Body of pancreas (tissue), 4 donors: ENCODE measurements at regions not wholly inside any gene's neighbourhood (a gene's known extent, or its start where the extent isn't known, plus 50 kb on each side); places are given as distances from the start of the nearest gene placed in this dataset.

ENCODE experiments used
- ATAC-seq: fragments of 150-250 bp; one replicate; pipeline ENCODE4 v1.9.1; 2016
- DNase-seq, 4 donors: peaks; one replicate each; pipeline ENCODE4 v3.0.0-alpha.2; 2019
- H3K27ac ChIP-seq, 4 donors: fragments of 200-600 bp; sonication (generic); 1 replicate in 3 of 4; 2 replicates in 1 of 4; pipeline versions ENCODE4 v1.5.1 to v1.6.1; 2016 to 2019; ENCODE audit warnings: mild to moderate bottlenecking in 1 of 4, mixed read lengths in 1 of 4, moderate library complexity in 1 of 4
- H3K27me3 ChIP-seq, 2 donors: fragments of 200-600 bp; sonication (generic); one replicate each; pipeline ENCODE4 v1.6.0; 2016; ENCODE audit warnings: mild to moderate bottlenecking in 1 of 2
- H3K36me3 ChIP-seq, 2 donors: fragments of 200-600 bp; sonication (generic); replicated peaks in 1 of 2; 2 replicates each; pipeline ENCODE4 v1.5.1; 2016; ENCODE audit warnings: low read depth in 2 of 2; ENCODE audit not compliant: insufficient read depth in 1 of 2
- H3K4me1 ChIP-seq: fragments of 200-600 bp; sonication (generic); one replicate; pipeline ENCODE4 v1.6.0; 2016
- H3K4me3 ChIP-seq, 2 donors: fragments of 200-600 bp; sonication (generic); 1 replicate in 1 of 2; 2 replicates in 1 of 2; pipeline ENCODE4 v1.5.1; 2016 to 2019
- H3K9me3 ChIP-seq, 3 donors: fragments of 200-600 bp; sonication (generic); 1 replicate in 2 of 3; 2 replicates in 1 of 3; pipeline ENCODE4 v1.5.1; 2016
- POLR2A ChIP-seq, 3 donors: fragments of 450-650 bp; IDR thresholded peaks; one replicate each; pipeline ENCODE4 v1.6.1; 2016; ENCODE audit warnings: antibody characterized with exemption in 3 of 3, mild to moderate bottlenecking in 2 of 3
- WGBS, 2 donors: methylation state at CpG; one replicate each; pipeline ENCODE4 v1.1.5; 2017; 5-methylcytosine and 5-hydroxymethylcytosine counted together
- intact Hi-C: fragments of 100-400 bp; cut with DNase I; formaldehyde crosslinking; loops from one replicate; pipeline ENCODE4 v1.15.1; 2023
- TF ChIP-seq, protein P1 (sequence below), 7 experiments: fragments of 450-650 bp in 4 of 7; fragments of 200-600 bp in 3 of 7; sonication (generic) in 3 of 7; IDR thresholded peaks; one replicate each; pipeline ENCODE4 v1.5.1; 2016 to 2019; ENCODE audit warnings: antibody characterized with exemption in 7 of 7

DNA sequence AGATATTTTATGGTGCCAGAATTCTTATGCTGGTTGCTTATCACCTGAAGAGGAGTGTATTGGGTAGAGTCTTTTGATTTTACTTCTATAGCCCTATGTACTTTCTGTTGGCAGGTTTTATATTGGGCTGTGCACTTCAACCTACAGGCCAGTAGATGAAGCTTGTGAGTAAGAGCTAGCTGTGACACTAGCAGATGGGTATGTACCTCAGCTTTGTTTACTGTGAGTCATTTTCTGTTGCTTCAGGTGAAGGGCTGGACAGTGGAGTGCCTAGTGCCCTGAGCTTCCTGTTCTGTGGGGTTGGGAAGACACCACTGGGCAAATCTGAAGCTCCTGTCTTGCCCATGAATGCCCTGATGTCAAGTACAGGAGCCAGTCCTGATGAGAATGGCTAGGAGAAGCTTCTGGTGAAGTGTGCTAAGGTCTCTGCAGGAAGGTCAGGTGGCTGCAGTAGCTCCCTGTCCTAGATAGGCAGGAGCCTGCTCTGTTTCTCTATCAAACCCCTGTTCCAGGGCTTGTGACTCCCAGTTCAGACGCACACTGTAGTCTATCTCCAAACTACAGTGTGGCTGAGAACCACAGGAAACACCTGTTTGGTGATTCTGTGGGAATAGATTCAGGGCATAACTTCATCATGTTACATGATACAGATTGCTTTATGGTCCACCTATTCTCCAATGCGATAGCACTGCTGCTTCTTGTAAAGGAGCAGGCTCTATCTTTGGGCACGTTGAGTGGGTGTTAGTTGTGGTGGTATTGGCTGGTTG lies 755.7 kb downstream of the KCNA4 start:
- WGBS, 2 donors = 56 to 69% methylated on average over 3 of the region's 3 CpGs
- no peaks in the 10 kb centered on the region for H3K27me3 ChIP-seq
- H3K9me3 ChIP-seq = no peaks in the 10 kb centered on the region
- intact Hi-C loops = no loop called here
- TF ChIP-seq POLR2A (IDR thresholded peaks at IDR 0.05) = no peak
- TF ChIP-seq, protein P1, sequence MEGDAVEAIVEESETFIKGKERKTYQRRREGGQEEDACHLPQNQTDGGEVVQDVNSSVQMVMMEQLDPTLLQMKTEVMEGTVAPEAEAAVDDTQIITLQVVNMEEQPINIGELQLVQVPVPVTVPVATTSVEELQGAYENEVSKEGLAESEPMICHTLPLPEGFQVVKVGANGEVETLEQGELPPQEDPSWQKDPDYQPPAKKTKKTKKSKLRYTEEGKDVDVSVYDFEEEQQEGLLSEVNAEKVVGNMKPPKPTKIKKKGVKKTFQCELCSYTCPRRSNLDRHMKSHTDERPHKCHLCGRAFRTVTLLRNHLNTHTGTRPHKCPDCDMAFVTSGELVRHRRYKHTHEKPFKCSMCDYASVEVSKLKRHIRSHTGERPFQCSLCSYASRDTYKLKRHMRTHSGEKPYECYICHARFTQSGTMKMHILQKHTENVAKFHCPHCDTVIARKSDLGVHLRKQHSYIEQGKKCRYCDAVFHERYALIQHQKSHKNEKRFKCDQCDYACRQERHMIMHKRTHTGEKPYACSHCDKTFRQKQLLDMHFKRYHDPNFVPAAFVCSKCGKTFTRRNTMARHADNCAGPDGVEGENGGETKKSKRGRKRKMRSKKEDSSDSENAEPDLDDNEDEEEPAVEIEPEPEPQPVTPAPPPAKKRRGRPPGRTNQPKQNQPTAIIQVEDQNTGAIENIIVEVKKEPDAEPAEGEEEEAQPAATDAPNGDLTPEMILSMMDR (IDR thresholded peaks at IDR 0.05) = no peak
- no peaks in the 10 kb centered on the region for H3K4me1 ChIP-seq
- H3K36me3 ChIP-seq = no peaks in the 10 kb centered on the region
- no peak overlapping the region for H3K4me3 ChIP-seq
- no peak for DNase-seq
- H3K27ac ChIP-seq = no peak overlapping the region
- ATAC-seq = no peak

DNA sequence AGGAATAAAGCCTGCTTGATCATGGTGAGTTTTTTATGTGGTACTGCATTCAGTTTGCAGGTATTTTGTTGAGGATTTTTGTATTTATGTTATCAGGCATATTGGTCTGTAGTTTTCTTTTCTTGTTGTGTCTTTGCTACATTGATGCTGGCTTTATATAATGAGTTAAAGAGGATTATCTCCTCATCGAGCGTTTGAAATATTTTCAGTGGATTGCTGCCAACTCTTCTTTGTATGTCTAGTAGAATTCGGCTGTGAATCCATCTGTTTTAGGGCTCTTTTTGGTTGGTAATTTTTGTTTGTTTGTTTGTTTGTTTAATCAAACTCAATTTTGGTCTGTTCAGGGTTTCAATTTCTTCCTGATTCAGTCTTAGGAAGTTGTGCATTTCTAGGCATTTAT lies 758.4 kb downstream of the KCNA4 start:
- Histone ChIP-seq H3K4me1 (no peaks in the 10 kb centered on the region), H3K27ac (no peak overlapping the region), H3K36me3 (no peaks in the 10 kb centered on the region), H3K27me3 (no peaks in the 10 kb centered on the region), H3K4me3 (no peak overlapping the region), H3K9me3 (no peaks in the 10 kb centered on the region)
- no peak for DNase-seq
- intact Hi-C loops = no loop called here
- no peak for ATAC-seq
- WGBS, 2 donors = 37 to 66% methylated on average over 3 of the region's 3 CpGs
- TF ChIP-seq POLR2A (IDR thresholded peaks at IDR 0.05) = no peak
- TF ChIP-seq, protein P1 (IDR thresholded peaks at IDR 0.05) = no peak

DNA sequence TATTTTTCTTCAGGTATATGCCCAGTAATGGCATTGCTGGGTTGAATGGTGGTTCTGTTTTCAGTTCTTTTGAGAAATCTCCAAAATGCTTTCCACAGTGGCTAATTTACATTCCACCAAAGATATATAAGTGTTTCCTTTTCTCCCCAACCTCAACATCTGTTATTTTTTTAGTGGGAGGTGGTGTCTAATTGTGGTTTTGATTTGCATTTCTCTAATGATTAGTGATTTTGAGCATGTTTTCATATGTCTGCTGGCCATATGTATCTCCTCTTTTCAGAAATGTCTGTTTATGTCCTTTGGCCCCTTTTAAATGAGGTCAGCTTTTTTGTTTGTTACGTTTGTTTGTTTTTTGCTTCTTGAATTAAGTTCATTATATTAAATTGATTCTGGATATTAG lies 760.2 kb downstream of the KCNA4 start:
- H3K36me3 ChIP-seq = no peaks in the 10 kb centered on the region
- no peak for ATAC-seq
- no peaks in the 10 kb centered on the region for H3K9me3 ChIP-seq
- DNase-seq = no peak
- no peak overlapping the region for H3K27ac ChIP-seq
- intact Hi-C loops = no loop called here
- 0% methylated on average over 1 of the region's 1 CpG for WGBS, 2 donors
- no peaks in the 10 kb centered on the region for H3K27me3 ChIP-seq
- no peaks in the 10 kb centered on the region for H3K4me1 ChIP-seq
- TF ChIP-seq POLR2A (IDR thresholded peaks at IDR 0.05) = no peak
- TF ChIP-seq, protein P1 (IDR thresholded peaks at IDR 0.05) = no peak
- no peak overlapping the region for H3K4me3 ChIP-seq

GRCh38 chr11:29255401-29255800 lies 761.4 kb downstream of the KCNA4 start:
- WGBS, 2 donors = 49 to 54% methylated on average over 2 of the region's 2 CpGs
- no peak overlapping the region for H3K27ac ChIP-seq
- no peak for DNase-seq
- TF ChIP-seq POLR2A (IDR thresholded peaks at IDR 0.05) = no peak
- TF ChIP-seq, protein P1 (IDR thresholded peaks at IDR 0.05) = no peak
- no peaks in the 10 kb centered on the region for H3K36me3 ChIP-seq
- intact Hi-C loops = no loop called here
- H3K27me3 ChIP-seq = no peaks in the 10 kb centered on the region
- H3K4me1 ChIP-seq = no peaks in the 10 kb centered on the region
- no peak overlapping the region for H3K4me3 ChIP-seq
- no peaks in the 10 kb centered on the region for H3K9me3 ChIP-seq
- no peak for ATAC-seq

GRCh38 chr11:29251738-29252137 lies 765.1 kb downstream of the KCNA4 start:
- Histone ChIP-seq H3K4me1 (no peaks in the 10 kb centered on the region), H3K4me3 (no peak overlapping the region), H3K27ac (no peak overlapping the region), H3K9me3 (no peaks in the 10 kb centered on the region), H3K27me3 (no peaks in the 10 kb centered on the region), H3K36me3 (no peaks in the 10 kb centered on the region)
- DNase-seq (no peak), ATAC-seq (no peak)
- WGBS, 2 donors = 57 to 72% methylated on average over 4 of the region's 4 CpGs
- TF ChIP-seq, protein P1 (IDR thresholded peaks at IDR 0.05) = no peak
- TF ChIP-seq POLR2A (IDR thresholded peaks at IDR 0.05) = no peak
- intact Hi-C loops = no loop called here
